ENCODE measurements at regions not wholly inside any gene's neighbourhood (a gene's known extent, or its start where the extent isn't known, plus 50 kb on each side); places are given as distances from the start of the nearest gene placed in this dataset.

DNA sequence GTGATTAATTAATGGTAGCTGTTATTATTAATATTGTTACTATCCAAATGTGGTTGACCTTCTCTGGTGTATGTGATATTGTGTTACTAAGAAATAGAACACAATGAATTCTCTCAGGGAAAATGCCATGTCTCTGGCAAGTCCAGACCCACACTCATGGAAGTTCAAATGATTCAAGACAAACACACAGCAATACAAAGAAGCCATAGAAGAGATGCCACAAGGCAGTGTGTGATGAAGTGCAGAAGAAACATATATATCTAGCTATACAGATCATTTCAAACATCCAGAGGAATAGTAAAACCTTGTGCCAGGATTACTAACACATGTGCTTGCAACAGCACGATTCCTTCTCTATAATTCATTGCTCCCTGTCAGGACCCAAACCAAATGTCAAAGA lies 93.1 kb upstream of the SOD3 start:
- Mint-ChIP-seq H3K9me3 (peaks cover 0 to 2% (median 1%) of the 10 kb centered on the region in 7 donors), H3K4me1 (no peaks in the 10 kb centered on the region), H3K27me3 (ENCODE audit: low read depth in 3 of 3) (peaks cover 0 to 4% (median 0%) of the 10 kb centered on the region in 3 donors), H3K27ac (no peak overlapping the region), H3K36me3 (no peaks in the 10 kb centered on the region), H3K4me3 (no peak overlapping the region)
- Histone ChIP-seq H3K9ac (ENCODE audit: insufficient read depth, low read length, poor library complexity, severe bottlenecking) (no peak overlapping the region), H4K20me1 (ENCODE audit: insufficient read depth, low read length) (no peaks in the 10 kb centered on the region), H3K27ac (ENCODE audit: low read depth in 1 of 2, low read length in 2 of 2) (no peak overlapping the region), H3K27me3 (ENCODE audit: control insufficient read depth in 2 of 2, insufficient read depth in 2 of 2, low read length in 2 of 2) (peaks cover 0 to 2% of the 10 kb centered on the region in 2 donors), H2AFZ (ENCODE audit: insufficient read depth, low read depth, low read length, poor library complexity, severe bottlenecking) (no peak overlapping the region), H3K4me3 (replicated peaks in 1 of 3; ENCODE audit: low read depth in 2 of 3, low read length in 3 of 3) (no peak overlapping the region), H3K36me3 (replicated peaks in 1 of 2; ENCODE audit: control insufficient read depth in 1 of 2, insufficient read depth in 2 of 2, low read length in 2 of 2) (no peaks in the 10 kb centered on the region), H3K79me2 (ENCODE audit: insufficient read depth, low read length) (no peaks in the 10 kb centered on the region), H3K4me1 (ENCODE audit: control insufficient read depth in 1 of 2, insufficient read depth in 2 of 2, low read length in 2 of 2) (no peaks in the 10 kb centered on the region), H3K9me3 (replicated peaks in 1 of 2; ENCODE audit: control insufficient read depth in 1 of 2, insufficient read depth in 1 of 2, low read length in 2 of 2) (no peaks in the 10 kb centered on the region), H3K4me2 (replicated peaks; ENCODE audit: extremely low read depth, low read length, poor library complexity, severe bottlenecking) (no peak overlapping the region)
- intact Hi-C loops (cut with micrococcal nuclease), result no loop called here
- no CpG with 5 or more reads among the region's 1 CpG for WGBS (ENCODE audit: insufficient coverage)
- no peak for DNase-seq
- TF ChIP-seq, protein P1, sequence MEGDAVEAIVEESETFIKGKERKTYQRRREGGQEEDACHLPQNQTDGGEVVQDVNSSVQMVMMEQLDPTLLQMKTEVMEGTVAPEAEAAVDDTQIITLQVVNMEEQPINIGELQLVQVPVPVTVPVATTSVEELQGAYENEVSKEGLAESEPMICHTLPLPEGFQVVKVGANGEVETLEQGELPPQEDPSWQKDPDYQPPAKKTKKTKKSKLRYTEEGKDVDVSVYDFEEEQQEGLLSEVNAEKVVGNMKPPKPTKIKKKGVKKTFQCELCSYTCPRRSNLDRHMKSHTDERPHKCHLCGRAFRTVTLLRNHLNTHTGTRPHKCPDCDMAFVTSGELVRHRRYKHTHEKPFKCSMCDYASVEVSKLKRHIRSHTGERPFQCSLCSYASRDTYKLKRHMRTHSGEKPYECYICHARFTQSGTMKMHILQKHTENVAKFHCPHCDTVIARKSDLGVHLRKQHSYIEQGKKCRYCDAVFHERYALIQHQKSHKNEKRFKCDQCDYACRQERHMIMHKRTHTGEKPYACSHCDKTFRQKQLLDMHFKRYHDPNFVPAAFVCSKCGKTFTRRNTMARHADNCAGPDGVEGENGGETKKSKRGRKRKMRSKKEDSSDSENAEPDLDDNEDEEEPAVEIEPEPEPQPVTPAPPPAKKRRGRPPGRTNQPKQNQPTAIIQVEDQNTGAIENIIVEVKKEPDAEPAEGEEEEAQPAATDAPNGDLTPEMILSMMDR (IDR thresholded peaks at IDR 0.05), result no peak

DNA sequence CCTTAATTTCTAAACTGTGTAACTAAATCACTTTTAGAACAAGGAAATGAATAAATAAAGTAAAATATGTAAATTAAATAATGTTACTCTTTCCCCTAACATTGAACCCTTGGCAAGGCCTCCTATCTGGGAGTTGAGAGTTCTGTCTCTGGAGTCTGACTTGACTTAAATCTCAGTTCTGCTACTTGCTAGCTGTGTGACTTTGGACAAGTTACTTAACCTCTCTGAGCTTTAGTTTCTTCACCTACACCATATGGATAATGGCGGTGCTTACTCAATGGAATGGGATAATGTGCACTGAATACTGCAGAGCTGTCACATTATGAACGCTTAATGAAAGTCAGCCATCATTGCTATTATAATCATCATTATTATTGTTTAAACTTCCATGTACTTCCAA lies 92.1 kb upstream of the SOD3 start:
- no peak overlapping the region for H3K4me3 Mint-ChIP-seq
- peaks cover 0 to 4% (median 0%) of the 10 kb centered on the region in 3 donors for H3K27me3 Mint-ChIP-seq (ENCODE audit: low read depth in 3 of 3)
- Histone ChIP-seq H3K4me3 (replicated peaks in 1 of 3; ENCODE audit: low read depth in 2 of 3, low read length in 3 of 3) (no peak overlapping the region), H3K4me1 (ENCODE audit: control insufficient read depth in 1 of 2, insufficient read depth in 2 of 2, low read length in 2 of 2) (no peaks in the 10 kb centered on the region), H3K36me3 (replicated peaks in 1 of 2; ENCODE audit: control insufficient read depth in 1 of 2, insufficient read depth in 2 of 2, low read length in 2 of 2) (no peaks in the 10 kb centered on the region), H3K27ac (ENCODE audit: low read depth in 1 of 2, low read length in 2 of 2) (no peak overlapping the region), H3K79me2 (ENCODE audit: insufficient read depth, low read length) (no peaks in the 10 kb centered on the region), H3K9ac (ENCODE audit: insufficient read depth, low read length, poor library complexity, severe bottlenecking) (no peak overlapping the region), H3K27me3 (ENCODE audit: control insufficient read depth in 2 of 2, insufficient read depth in 2 of 2, low read length in 2 of 2) (peaks cover 0 to 2% of the 10 kb centered on the region in 2 donors), H3K4me2 (replicated peaks; ENCODE audit: extremely low read depth, low read length, poor library complexity, severe bottlenecking) (no peak overlapping the region), H4K20me1 (ENCODE audit: insufficient read depth, low read length) (no peaks in the 10 kb centered on the region), H2AFZ (ENCODE audit: insufficient read depth, low read depth, low read length, poor library complexity, severe bottlenecking) (no peak overlapping the region), H3K9me3 (replicated peaks in 1 of 2; ENCODE audit: control insufficient read depth in 1 of 2, insufficient read depth in 1 of 2, low read length in 2 of 2) (no peaks in the 10 kb centered on the region)
- intact Hi-C loops (cut with micrococcal nuclease), result no loop called here
- no peak for DNase-seq
- H3K4me1 Mint-ChIP-seq, result no peaks in the 10 kb centered on the region
- H3K36me3 Mint-ChIP-seq, result no peaks in the 10 kb centered on the region
- TF ChIP-seq, protein P1 (IDR thresholded peaks at IDR 0.05), result no peak
- peaks cover 0 to 6% (median 1%) of the 10 kb centered on the region in 7 donors for H3K9me3 Mint-ChIP-seq
- H3K27ac Mint-ChIP-seq, result no peak overlapping the region
- WGBS (ENCODE audit: insufficient coverage), result no CpG with 5 or more reads among the region's 2 CpGs
